ENCODE measurements at regions not wholly inside any gene's neighbourhood (a gene's known extent, or its start where the extent isn't known, plus 50 kb on each side); places are given as distances from the start of the nearest gene placed in this dataset.

GRCh38 chr2:58923869-58924268, 682.7 kb upstream of the FANCL start:
- no peak for TF ChIP-seq EZH2 (IDR thresholded peaks at IDR 0.05; ENCODE audit: borderline replicate concordance, insufficient read depth, low read length, poor library complexity, severe bottlenecking)
- TF ChIP-seq CTCF (IDR thresholded peaks at IDR 0.05; ENCODE audit: poor library complexity, severe bottlenecking) = no peak
- no peak for TF ChIP-seq POLR2AphosphoS5 (IDR thresholded peaks at IDR 0.05)
- TF ChIP-seq MXI1 (conservative IDR thresholded peaks at IDR 0.05; ENCODE audit: poor library complexity, severe bottlenecking) = no peak
